H1 (cell line): ENCODE measurements at regions not wholly inside any gene's neighbourhood (a gene's known extent, or its start where the extent isn't known, plus 50 kb on each side); places are given as distances from the start of the nearest gene placed in this dataset.

Source experiments
- ATF2 ChIP-seq: IDR thresholded peaks from 2 replicates; pipeline ENCODE4 v1.6.1; 2012; ENCODE audit warnings: low read length, inconsistent platforms
- ATF3 ChIP-seq: IDR thresholded peaks from 2 replicates; pipeline ENCODE4 v1.6.1; 2011; ENCODE audit warnings: low read depth, mild to moderate bottlenecking, low read length; ENCODE audit not compliant: insufficient read depth
- CTCF ChIP-seq, 3 experiments: IDR thresholded peaks; 1 replicate in 2 of 3; 2 replicates in 1 of 3; pipeline versions ENCODE4 v1.5.1 to v1.6.1; 2011; ENCODE audit warnings: low read length in 3 of 3, mild to moderate bottlenecking in 3 of 3, inconsistent platforms in 2 of 3, low read depth in 1 of 3, moderate library complexity in 1 of 3; ENCODE audit not compliant: insufficient read depth in 1 of 3; ENCODE audit errors: control extremely low read depth in 1 of 3
- EZH2 ChIP-seq: fragments of 200-600 bp; sonication (generic); IDR thresholded peaks from 2 replicates; pipeline ENCODE4 v1.7.1; 2012; ENCODE audit warnings: low read depth, mild to moderate bottlenecking, moderate library complexity, low read length, inconsistent platforms; ENCODE audit not compliant: severe bottlenecking
- JUND ChIP-seq: IDR thresholded peaks from 2 replicates; pipeline ENCODE4 v1.6.1; 2011; ENCODE audit warnings: mild to moderate bottlenecking, improper control_type of control experiment, low read length
- SRF ChIP-seq: IDR thresholded peaks from 2 replicates; pipeline ENCODE4 v1.6.1; 2011; ENCODE audit warnings: mild to moderate bottlenecking, low read depth, low read length, moderate library complexity
- TAF1 ChIP-seq: IDR thresholded peaks from 2 replicates; pipeline ENCODE4 v1.6.1; 2011; ENCODE audit warnings: mild to moderate bottlenecking, low read depth, low read length
- USF2 ChIP-seq: IDR thresholded peaks from 2 replicates; pipeline ENCODE4 v1.6.1; 2011; ENCODE audit warnings: low read length, improper control_type of control experiment
- YY1 ChIP-seq: IDR thresholded peaks from 2 replicates; pipeline ENCODE4 v1.6.1; 2011; ENCODE audit warnings: low read depth, mild to moderate bottlenecking, low read length

- TF ChIP-seq TAF1 (no peak), CTCF (IDR thresholded peaks at IDR 0.05; ENCODE audit: control extremely low read depth in 1 of 3, insufficient read depth in 1 of 3, low read depth in 1 of 3, low read length in 3 of 3) (no peak), JUND (no peak), YY1 (no peak), ATF3 (no peak), USF2 (no peak), SRF (no peak), ATF2 (no peak), EZH2 (no peak)
These were observed 94.7 kb upstream of the WARS2 start for GRCh38 chr1:119235120-119235519.
